Stimulated activated CD4-positive, alpha-beta T cell treated with anti-CD3 and anti-CD28 coated beads, Interleukin-1b, Interleukin-23, amount 100 ng/mL, for 4 hours (primary cell): ENCODE measurements at regions not wholly inside any gene's neighbourhood (a gene's known extent, or its start where the extent isn't known, plus 50 kb on each side); places are given as distances from the start of the nearest gene placed in this dataset.
"Not testable (repeated sequence)": the region's sequence is repeated elsewhere in the genome, so short reads cannot be mapped to it uniquely, and the experiment has no call there.

Experiments
- DNase-seq, 2 donors: peaks; one replicate each; pipeline ENCODE4 v3.0.0-alpha.2; 2020; ENCODE audit warnings: low read depth in 2 of 2

- peak; percentile 72 to 76 for DNase-seq
Observed at GRCh38 chr7:26078437-26079336, 73.3 kb upstream of the NFE2L3 start.

GRCh38 chr7:26081638-26082037 lies 70.4 kb upstream of the NFE2L3 start:
- no peak for DNase-seq

DNA sequence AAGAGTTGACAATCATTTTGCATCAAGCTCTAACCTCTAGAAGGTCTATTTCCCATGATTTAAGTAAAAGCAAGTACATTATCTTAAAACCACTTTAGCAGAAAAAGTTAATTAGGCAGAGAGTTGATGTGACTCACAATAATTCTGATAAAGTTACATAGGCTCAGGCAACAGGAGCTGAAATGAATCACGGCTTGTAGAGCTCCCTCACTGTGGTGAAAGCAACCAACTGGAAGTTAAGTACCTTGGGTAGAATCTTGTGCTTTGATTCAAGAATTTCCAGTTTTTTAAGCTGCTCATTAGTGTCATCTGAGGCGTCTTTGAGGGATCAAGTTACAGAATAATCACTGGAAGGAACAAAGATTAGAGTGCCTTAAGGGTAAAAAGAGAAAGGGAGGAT lies 68.9 kb upstream of the NFE2L3 start:
- no peak for DNase-seq

GRCh38 chr7:26084418-26084817 lies 67.6 kb upstream of the NFE2L3 start:
- DNase-seq, result no peak

DNA sequence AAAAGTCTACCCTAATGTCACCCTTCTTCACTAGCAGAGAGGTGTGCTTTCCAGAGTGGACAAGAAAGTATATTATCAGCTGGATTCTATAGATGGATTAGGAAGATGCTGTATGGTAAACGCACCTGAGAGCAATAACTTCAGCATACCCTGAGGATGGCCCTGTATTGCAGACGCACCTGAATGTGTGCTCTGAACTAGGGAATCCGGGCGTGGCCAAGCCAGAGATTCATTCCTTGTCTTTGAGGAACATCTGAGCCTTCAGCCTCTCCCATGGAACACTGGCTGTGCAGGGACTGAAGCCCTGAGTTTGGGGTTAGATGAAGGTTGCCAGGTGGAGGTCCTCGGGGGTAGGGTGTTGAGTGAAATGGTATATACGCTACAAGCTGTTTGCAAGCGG lies 66.2 kb upstream of the NFE2L3 start:
- DNase-seq, result no peak

GRCh38 chr7:26087321-26088091 lies 64.5 kb upstream of the NFE2L3 start:
- no peak for DNase-seq

DNA sequence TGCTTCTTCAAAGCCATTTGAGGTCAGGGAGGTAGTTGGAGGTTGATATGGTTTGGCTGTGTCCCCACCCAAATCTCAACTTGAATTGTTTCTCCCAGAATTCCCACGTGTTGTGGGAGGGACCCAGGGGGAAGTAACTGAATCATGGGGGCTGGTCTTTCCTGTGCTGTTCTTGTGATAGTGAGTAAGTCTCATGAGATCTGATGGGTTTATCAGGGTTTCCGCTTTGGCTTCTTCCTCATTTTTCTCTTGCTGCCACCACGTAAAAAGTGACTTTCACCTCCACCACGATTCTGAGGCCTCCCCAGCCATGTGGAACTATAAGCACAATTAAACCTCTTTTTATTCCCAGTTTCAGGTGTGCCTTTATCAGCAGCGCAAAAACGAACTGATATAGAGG lies 62.5 kb upstream of the NFE2L3 start:
- not testable (repeated sequence) for DNase-seq

GRCh38 chr7:26090927-26091519 lies 61.0 kb upstream of the NFE2L3 start:
- peak in 1 of 2 donors; percentile 25 for DNase-seq

DNA sequence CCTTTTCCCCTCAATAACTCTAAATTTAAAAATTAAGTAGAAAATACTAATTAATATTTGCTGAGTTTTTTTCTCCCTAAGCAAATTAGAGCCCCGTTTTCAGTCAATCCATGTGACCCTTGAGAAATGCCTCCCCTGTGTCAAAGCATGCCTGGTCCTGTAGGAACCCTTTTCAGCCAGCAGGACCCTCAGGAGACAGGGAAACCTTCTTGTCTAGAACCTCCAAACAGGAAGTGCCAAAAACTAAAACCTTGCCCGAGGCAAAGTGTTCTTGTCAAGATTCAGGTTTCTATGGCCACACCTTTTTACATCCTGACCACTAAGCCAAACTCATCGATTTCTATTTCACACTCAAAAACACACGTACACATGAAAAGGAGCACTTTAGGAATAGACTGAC lies 60.1 kb upstream of the NFE2L3 start:
- no peak for DNase-seq

DNA sequence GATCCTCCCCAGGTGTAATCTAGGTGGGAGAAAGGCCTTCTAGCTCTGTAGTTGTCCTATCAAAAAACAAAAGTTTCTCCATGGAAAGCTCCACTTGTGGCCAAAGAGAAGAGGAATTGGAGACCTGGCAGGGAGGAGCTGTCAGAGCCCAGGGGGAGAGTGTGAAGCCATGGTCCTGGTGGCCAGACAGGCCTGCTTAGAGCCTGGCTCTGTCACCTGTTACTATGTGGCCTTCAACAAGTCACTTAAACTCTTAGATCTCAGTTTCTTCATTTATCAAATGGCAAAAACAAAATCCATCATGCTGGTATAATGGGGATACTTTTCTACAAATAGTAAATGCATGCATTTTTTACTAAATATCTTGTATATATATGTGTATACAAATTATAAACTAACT lies 59.0 kb upstream of the NFE2L3 start:
- DNase-seq, result no peak

DNA sequence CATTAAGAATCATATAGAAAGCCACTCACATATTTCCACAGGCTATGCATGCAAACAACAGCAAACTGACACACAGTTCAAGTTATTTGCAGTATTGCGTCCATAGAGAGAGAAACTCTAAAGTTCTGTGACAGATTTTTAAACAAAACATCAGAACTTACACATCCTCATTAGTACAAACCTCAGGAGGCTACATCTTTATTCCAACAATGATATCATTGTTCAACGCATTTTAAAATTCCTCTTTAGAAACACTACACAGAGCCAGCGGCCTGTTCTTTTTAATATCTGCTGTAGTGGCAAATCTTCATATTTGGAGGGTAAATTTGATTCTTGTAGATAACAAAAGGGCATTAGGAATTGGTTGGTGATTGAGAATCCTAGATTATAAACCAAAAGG lies 55.9 kb upstream of the NFE2L3 start:
- DNase-seq, result no peak

- no peak for DNase-seq
Observed at GRCh38 chr7:26097837-26098668, 53.9 kb upstream of the NFE2L3 start.

- no peak for DNase-seq
Observed at GRCh38 chr7:26099236-26099635, 52.8 kb upstream of the NFE2L3 start.

DNA sequence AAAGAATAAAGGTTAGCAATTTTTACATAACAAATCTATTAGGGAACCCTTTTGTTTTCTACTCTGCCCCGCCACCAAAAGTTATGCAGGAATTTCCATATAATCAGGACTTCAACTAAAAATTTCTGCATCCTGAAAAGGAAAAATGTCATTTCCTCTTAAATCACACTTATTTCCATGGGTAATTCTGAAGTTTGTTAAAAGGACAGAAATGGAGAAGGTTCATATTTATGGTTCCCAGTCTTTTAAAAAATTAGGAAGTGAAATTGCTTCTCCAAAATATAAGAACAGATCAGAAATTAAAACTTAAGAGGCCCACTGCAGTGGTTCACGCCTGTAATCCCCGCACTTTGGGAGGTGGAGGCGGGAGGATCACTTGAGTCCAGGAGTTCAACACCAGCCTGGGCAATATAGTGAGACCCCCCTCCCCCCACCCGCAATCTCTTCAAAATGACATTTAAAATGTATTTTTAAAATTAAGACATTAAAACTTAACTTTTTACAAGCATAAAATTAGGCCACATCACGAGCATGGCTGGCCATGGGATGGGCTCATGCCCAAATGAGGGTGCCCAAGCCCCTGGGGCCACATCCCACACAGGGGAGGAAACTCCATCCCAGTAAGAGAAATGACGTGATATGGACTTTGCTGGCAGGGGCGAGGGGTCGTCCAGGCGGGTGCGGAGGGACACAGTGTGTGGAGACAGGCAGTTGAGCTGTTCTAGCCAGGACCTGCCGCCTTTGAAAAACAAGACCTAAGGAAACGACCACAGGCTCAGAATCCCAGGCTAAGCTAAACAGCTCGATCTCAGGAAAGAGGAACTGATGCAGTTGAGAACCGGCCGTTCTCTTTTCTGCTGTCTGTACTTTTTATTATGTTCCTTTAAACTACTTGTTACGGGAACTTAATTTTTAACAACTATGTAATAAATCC lies 51.3 kb upstream of the NFE2L3 start:
- no peak for DNase-seq

DNA sequence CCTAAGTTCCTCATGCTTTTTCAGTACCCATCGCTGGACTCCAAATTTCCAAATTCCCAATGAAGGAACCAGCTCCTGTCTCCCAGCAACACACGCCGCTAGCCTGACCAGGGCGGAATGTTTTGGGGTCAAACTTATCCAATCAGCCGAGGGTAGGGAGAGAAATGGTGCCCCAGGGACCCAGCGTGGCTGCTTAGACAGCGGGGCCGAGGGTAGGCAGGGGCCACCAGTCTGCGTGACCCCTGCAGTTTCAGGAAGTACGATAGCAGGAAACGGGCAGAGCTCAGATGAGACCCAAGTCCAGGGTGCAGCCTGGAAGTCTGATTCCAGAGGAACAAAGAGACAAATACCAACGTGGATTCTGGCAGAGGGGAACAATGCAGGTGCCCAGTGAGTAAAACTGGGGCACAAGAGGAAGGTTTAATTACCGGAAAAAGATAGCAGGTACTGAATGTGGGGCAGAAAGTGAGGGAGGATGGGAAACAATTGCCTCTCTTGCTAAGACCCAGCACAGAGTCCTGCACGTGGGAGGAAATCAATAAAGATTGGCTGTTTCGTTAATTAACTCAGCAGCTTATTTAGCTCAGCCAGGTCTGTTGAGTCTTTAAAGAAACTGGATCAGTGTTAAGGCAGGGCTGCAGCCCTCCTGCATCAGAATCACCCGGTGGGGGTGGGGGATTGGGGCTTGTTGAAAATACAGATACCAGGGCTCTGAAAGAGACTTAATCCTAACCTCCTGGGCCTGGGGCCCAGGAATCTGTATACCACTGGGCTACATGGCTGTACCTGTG lies 50.4 kb upstream of the NFE2L3 start:
- DNase-seq, result no peak

- no peak for DNase-seq
Observed at GRCh38 chr7:26102176-26102575, 49.8 kb upstream of the NFE2L3 start.
